ENCODE measurements at regions not wholly inside any gene's neighbourhood (a gene's known extent, or its start where the extent isn't known, plus 50 kb on each side); places are given as distances from the start of the nearest gene placed in this dataset.
A peak's percentile ranks its signal among the peaks of the same experiment; 100 is the strongest.

DNA sequence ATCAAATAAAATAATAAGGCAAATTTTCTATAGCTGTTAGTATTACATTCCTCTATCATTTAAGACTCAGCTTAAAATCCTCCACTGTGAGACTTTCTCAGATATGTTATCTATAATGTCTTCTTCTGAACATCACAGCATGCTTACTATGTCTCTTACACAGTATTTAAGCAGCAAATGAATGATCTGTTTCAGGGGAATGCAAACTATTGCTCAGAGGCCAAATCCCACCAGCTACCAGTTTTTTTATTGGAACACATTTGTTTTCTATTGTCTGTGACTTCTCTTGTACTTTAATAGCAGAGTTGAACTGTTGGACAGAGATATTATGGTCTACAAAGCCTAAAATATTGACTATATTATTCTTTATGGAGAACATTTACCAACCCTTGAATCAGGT, 59.6 kb downstream of the C3orf38 start:
- no peak for DNase-seq

DNA sequence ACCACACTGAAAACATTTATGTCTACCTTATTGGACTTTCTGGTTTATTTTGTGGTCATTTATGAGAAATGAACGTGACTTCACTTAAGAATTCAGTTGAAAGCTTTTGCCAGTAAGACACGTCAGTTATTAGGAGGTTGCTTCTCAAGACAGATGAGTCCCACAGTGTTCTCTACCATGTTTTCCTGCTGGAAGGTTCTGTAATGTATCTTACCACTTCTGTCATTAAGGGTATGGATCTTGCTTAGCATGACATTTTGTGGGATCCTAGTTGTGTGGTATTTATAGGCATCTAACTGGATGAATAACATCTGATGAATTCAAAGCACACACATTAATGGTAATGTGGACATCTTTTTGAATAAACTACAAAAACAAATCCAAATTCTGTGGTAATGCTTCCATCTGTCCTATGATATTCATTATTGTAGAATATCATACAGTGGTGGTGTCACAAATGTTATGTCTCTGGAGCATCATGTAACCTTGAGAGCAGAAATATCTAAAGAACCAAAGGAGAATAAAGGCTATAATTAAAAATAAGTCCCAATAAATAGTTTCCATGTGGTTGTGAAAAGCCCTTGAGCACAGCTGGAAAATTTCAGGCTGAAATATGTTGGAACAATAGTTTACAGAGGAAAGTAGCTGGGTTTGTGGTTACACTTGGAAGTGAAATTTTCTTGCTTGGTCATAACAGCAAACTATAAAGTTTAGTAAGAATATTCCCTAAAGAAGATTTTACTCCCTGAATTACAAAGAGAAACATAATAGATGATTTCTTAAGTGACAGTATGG, 61.5 kb downstream of the C3orf38 start:
- DNase-seq, result no peak

DNA sequence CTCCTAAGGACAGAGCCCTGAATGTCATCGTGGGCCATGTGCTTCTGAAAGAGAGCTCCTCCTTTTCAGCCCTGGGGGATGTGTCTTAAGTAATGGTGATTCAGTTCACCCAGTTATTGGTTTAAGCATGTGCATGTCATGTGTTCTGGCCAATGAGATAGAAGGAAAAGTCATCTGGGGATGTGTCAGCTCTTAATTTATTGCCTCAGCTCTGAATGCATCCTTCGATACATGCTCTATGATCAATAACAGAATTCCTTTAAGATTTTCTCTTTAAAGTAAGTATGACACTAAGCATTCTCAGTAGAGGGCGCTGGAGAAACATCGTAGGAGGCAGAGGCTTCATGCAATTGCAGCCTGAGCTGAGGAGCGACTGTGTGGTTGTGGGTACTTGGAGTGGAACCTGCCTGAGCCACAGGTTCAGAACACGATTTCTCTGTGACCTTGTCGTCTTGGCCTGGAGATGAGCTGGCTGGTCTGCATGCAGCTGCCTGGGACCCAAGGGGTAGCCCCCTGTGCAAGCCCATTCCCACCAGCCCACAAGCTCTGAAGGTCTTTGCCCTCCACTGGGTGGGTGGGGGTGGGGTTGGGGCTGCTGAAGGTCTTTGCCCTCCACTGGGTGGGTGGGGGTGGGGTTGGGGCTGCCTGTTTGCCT, 69.5 kb downstream of the C3orf38 start:
- peak; percentile 3 to 19 for DNase-seq

DNA sequence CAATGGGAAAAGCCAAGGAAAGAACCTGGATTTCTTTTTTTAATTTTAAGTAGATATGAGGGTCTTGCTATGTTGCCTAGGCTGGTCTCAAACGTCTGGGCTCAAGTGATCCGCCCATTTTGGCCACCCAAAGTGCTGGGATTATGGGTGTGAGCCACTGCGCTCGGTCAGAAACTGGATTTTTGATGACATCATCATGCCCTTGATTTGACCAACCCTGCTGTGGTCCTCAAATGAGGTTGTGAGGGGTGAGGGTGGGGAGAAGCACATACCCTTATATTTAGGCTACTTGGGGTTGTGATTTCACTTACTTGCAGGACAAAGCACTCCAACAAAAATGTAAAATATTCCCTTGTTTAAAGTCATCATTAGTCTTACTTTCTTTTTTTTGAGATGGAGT, 70.4 kb downstream of the C3orf38 start:
- DNase-seq, result no peak

DNA sequence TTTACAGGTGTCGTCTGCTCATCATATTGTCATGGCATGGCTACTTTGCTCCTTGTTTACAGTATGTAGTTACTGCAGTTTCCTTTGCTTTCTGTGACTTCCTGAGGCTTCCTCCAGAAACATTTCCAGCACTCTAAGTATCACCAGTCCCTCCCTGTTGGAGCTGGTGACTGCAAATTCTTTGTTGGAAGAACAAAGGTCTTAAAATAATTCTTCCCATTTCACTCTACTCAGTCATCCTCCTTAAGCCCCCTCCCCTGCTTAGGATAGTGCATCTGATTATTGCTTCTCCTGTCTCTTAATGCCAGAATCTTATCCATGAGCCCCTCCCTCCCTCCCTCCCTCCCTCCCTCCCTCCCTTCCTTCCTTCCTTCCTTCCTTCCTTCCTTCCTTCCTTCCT, 72.0 kb downstream of the C3orf38 start:
- no peak for DNase-seq

DNA sequence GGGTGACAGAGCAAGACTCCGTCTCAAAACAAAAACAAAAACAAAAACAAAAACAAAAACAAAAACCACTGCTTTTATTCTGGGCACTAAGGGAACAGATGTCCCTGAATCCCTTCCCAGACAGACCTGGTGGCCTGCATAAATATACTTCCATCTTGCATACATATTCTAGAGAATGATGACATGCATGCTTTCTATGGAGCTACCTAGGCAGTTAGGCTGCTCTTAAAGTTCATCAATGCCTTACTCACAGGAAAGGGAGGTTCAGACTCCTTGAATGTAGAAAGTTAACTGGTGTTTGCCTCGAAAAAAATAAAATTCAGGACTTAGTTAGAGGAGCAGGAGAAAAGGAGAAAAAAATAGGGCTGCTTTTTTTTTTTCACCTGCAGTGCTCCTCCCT, 72.6 kb downstream of the C3orf38 start:
- DNase-seq, result no peak

DNA sequence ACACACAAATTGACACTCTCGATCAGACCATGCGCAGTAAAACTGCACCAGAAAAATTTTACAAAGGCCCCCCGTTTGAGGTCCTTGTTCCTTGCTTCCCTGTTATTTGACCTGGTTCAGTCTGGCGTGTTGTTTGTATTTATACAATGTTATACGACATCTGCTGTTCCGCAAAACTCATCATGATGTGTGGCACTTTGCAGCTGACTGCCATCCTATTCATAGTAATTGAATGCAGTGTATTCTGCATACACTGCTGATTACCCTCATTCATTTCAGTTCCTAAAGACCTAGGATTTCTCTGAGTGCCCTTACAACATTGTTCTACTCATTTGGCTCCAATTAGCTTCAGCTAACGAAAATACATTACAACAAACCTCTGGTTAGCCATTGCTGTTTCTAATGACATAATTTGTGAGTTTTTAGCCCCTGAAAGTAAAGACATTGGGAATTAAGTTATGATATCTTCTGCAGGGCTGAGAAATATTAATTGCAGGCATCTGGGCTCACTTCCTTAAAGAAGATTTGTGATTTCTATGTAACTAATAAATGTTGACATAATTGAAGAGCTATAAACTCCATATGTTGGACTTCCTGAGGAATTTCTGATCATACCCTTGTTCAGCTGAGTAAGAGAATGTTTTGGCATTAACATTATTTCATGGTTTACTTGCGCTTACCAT, 75.7 kb downstream of the C3orf38 start:
- DNase-seq, result no peak

DNA sequence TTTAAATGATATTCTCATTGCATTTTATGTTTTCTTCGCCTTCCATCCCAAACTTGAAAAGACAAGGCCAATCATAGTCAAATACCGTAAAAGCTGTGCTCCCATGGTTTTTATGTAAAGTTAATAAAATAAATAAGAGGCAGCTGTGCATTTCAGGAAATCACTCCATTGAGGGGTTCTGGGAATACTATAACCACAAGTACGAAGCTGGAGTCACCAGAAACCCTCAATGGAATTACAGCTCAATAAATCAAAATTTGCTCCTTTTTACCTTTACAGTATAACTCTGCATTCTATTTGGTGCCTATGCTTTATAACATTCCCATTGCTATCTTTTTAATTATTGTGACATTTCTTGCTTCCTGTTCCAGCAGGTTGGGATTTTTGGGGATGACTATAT, 77.2 kb downstream of the C3orf38 start:
- DNase-seq, result no peak

DNA sequence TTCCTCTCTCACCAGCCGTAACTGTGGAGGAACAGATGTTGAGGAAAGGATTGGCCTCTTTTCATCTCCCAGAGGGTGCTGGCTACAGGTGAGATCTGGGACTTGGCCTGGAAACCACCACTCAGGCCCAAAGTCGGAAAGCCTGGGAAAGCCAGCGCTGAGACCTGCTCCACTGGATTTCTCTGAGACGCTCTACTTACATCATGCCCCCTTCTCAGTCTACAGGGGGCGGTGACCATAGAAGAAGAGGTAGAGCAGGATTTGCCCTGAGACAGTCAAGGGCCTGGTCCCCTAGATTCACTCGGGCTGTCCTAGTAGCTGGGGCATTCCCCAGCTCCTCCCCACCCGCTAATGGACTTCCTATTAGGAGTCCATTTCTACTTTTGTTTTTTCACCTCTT, 80.9 kb downstream of the C3orf38 start:
- DNase-seq, result no peak

DNA sequence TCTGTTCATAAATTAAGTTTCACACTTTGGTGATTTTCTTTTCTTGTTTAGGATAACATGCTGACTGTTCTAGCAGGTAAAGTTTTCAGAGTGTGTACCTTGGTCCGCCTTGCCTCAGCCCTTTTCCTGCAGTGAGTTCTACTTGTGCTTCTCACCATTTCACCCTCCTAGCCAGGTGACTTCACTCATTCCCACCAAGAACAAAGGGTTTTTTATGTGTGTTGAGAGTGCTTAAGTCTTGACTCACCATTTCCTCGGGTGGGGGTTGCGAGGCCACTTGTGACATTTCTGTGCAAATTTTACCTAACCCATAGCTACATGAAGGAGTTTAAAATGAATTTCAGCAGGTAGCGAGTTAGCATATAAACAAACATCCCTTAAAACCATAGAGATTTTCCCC, 81.4 kb downstream of the C3orf38 start:
- DNase-seq, result no peak

DNA sequence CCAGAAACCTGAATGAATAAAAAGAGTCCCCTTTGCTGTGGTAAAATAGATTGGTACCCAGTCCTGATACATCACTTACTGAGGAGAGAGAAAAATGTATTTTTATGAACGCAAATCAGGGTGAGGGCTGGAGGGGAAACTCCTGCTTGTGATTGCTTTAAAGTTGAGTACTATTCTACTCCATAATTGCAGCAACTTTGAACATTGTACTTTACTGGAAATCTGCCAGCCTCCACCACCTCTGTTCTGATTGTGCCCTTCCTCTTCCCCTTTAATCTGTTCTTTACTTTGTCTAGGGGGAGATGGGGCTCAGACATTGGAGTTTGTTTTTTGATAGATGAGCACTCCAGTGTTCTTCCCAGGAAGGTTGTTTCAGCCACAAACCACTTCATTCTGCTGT, 81.9 kb downstream of the C3orf38 start:
- no peak for DNase-seq

DNA sequence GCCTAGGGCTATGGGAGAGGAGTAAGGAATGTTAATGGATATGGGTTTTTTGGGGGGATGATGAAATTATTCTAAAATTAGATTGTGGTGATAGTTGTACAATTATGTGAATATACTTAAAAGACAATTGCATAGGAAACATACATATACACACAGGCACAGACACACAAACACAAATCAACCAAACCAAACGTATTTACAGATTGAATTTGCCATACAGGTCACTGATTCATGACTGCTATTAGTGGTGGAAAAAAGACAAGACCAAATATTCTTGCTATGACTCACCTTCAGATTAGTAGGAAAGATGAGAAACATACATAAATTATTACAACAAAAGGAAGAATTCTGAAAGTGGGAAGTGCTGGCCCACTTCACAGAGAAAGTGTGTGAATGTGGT, 85.3 kb downstream of the C3orf38 start:
- no peak for DNase-seq

DNA sequence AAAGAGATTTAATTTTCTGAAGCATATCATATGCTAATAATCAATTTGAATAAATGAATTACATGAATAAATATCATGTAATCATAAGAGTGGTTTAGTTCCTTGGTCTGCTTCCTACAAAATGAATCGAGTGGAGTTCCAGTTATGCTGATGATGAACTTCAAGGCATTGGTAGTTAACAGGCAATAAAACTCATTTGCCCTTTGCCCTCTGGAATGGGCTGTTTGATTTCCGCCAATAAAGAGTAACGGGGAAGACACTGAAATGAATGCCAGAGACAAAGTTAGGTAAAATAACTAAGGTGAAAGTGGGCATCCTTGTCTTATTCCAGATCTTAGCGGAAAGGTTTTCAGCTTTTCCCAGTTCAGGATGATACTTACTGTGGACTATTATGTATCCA, 90.1 kb downstream of the C3orf38 start:
- DNase-seq, result no peak

DNA sequence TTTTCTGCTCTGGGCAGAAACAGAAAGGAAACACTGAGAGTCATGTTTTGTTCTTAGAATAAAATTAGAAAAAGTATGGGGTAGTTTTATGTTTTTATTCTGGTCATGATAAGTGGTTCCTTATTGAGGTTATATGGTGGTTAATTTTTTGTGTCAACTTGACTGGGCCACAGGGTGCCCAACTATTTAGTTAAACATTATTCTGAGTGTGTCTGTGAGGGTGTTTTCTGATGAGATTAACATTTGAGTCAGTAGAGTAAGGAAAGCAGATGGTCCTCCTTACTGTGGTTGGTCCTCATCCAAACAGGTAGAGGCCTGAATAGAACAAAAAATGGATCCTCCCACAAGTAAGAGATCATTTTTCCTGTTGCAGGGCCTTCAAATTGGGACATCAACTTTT, 98.9 kb downstream of the C3orf38 start:
- no peak for DNase-seq

DNA sequence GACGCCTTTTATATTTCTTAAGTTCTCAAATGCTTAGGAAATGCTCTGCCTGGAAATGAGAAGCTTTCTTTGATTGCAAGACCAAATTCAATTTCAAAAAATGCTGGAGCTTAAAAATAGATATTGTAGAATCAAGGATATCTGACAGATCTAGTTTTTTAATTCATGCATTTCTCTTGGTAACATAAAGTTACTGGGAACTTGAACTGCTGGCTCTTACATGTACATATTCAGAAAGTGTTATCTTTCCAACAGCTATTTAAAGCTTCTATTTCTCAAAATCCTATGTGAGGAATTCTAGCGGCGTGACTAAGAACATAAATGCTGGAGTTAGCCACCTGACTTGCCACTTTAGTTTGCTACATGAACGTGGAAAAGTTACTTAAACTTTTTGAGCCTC, 109.3 kb downstream of the C3orf38 start:
- no peak for DNase-seq

DNA sequence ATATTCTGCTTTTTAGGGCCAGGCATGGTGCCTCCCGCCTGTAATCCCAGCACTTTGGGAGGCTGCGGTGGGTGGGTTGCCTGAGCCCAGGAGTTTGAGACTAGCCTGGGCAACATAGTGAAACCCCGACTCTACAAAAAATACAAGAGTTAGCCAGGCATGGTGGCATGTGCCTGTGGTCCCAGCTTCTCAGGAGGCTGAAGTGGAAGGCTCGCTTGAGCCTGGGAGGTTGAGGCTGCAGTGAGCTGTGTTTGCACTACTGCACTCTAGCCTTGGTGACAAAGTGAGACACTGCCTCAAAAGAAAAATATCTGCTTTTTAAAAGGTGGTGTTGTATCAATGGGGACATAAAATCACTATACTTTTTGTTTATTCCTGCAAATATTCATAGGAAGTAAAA, 112.8 kb downstream of the C3orf38 start:
- DNase-seq, result no peak

DNA sequence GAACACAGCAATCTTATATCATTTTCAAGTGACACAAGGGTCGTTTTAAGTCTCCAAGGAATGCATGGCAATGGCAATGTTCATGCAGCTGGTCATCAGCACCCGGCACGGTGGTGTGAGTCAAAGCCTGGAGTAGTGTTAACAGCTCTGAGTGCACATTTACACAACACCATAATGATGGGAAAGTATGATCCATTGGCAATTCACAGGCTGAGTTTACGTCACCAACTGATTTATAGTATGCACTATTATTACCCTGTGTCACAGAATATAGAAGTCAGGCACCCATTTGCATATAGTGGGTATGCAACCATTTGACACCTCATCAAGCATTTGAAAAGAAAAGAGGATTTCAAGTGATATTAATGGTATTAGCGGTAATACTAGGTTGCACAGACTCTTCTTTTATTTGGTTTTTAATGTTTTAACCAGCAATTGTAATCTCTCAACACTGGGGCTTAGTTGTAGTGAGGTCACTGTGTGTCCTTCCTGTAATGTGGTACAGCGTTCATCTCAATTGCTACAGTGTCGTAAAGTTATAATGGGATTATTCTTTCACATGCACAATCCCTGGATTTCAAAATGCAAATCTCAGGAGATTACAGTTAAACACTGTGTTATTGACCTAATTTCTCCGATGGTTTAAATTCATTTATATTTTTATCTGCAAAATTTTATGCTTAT, 113.8 kb downstream of the C3orf38 start:
- DNase-seq, result no peak

DNA sequence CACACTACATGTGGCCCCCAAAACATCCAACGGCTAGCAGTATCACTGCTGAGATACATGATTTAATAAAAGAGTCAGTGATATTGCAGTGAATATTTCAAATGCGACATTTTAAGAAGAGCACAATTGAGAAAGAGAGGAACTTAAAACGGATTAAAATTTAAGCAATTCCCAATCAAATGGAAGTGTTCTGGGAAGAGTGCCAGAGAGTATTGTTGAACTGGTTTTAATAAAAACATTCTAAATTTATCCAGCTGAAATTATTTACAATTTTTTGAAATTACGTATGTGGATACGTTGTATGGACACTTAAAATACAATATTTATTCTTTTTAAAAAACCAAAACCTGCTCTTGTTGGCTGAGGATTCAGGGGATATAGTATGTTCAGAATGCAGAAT, 117.7 kb downstream of the C3orf38 start:
- DNase-seq, result no peak

DNA sequence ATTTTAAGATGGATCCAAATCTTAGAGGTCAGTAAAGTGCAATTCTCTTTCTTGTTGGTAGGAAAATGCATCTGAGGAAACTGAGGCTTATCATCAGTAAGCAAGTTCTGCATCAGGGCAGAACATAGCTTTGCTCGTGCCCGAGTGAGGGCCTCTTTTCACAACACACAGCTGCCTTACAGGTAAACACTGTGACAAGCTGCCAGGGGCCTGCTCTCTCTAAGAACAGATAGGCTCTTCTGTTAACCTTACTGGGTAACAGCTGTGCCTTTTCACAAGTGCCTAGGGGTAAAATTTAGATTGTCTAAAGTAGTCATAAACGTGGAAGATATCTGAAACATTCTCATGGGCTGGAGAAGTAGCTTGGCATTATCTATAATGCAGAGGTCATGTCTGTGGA, 118.1 kb downstream of the C3orf38 start:
- no peak for DNase-seq

DNA sequence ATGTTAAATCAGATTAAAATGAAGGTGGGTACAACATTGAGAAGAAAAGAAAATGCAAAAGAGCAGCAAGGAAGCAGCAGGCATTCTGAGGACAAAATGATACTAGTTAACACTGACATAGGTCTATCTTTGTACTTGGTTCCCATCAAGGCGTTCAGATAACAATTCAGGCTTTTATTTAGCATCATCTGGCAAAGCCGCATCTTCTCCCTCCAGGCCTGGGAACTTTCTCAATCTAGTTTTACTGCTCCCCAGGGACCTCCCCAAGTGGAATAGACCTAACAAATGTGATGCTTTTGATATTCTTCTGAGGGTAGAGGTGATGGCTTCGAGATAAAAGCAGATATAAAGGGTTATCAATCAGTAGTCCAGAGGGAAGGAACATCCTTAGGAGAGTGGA, 130.6 kb downstream of the C3orf38 start:
- DNase-seq, result no peak

DNA sequence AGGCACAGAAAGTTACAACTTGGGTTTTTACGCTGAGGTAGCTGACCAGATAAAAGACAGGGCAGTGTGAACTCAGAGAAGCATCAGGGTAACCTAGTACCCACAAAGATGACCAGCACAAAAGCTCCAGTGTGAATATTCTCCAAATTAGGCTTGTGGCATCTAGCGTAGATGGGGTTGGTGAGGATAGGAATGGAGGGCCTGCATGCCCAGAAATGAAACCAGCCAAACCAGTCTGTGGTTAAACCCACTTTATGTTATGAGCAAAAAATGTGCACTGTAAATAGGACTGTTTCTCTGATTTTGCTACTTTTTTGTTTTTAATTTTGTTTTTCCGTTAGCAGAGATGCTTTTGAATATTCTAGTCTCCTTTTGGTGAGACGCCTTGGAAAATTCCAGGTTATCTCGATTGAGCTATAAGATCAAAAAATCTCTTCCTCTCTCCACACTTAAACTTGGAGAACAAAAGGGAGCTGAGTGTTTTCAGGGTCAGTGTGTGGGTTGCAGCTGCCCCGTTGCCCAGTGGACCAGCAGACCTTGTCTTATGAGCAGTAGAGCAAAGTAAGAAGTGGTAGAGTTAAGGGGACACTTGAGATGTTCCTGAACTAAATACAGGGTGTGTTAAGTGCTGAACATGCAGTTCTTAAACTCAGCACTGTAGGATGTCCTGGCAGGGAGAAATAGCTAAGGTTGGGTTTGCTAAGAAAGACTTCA, 132.9 kb downstream of the C3orf38 start:
- DNase-seq, result no peak

DNA sequence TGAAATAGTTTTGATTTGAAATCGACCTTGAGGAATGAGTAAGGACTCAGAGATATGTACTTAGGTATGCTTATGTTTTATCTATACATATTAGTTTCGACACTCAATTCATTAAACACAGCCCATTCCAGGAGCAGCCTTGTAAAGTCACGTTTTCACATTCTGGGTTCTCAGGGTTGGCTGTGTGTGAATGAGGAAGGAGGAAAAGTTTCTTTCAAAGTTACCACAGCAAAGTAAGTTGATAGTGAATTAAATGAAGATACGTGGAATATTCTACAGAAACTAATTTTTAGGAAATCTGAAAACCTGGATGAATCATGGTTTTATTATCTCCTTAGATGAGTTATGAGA, 133.5 kb downstream of the C3orf38 start:
- DNase-seq, result no peak

DNA sequence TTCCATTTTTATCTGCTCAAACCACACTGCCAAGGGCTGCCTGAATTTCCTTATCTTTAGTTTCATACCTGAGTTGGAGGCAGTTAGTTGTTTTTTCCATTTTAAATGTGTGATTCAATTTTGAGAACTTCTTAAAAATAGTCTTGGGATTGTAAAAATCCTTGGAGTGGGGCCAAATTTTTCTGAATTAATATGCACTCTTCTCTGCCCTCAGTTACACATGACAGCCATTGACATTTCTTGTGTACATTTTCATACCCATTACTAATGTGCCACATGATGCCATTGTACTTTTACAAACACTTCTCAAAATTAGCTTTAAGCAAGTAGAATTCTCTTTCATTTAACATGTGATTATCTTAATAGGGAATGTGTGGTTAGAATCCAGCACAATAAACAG, 141.7 kb downstream of the C3orf38 start:
- DNase-seq, result no peak

Measured in activated CD4-positive, alpha-beta T cell treated with anti-CD3 and anti-CD28 coated beads, Interleukin-2, amount 50 U/mL, for 48 hours (primary cell).